GM19438 (cell line): ENCODE measurements at regions not wholly inside any gene's neighbourhood (a gene's known extent, or its start where the extent isn't known, plus 50 kb on each side); places are given as distances from the start of the nearest gene placed in this dataset.

Experiments used
- ATAC-seq: cut with Tn5 transposase; IDR thresholded peaks from one replicate; pipeline ENCODE4 v1.9.1; 2021; ENCODE audit warnings: low read depth; ENCODE audit not compliant: unreplicated experiment

- no peak for ATAC-seq
These were observed 94.6 kb upstream of the SMC2 start for GRCh38 chr9:103999375-104000062.

GRCh38 chr9:104009826-104010225, 84.3 kb upstream of the SMC2 start:
- no peak for ATAC-seq

DNA sequence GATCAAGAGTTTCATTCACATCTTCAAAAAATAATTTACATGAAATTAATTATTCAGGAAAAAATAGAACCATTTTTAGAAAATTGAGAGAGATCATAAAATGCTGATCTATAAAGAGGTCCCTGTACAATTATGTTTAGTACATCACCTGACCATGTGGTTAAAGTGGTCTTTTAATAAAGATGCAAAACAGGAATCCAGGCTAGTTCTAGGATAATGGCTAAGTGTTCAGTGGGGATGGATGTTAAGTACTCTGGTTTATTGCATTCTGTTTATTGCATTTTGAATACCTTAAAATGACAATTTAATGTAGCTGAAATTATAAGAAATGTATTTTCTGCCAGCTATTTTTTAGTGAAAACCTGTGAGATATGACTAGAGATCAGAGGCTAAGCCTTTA, 72.0 kb upstream of the SMC2 start:
- no peak for ATAC-seq

GRCh38 chr9:104025104-104025503, 69.0 kb upstream of the SMC2 start:
- ATAC-seq, result no peak

DNA sequence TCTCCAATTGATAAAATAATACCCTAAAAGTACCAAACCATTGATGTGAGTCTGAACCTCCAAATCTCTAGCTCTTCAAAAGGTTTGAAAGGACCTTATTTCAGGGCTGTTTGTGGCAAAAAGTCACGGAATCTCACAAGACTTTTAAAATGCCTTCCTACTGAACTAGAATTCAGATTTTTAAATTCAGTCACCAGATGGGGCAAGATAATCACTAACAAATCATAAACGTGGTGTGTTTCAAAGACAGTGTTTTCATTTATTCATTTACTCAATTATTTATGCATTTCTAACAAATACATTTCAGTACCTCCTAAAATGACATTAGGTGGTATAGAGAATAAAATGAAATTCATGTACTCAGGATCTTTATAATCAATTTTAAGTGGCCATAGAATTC, 68.2 kb upstream of the SMC2 start:
- no peak for ATAC-seq

- ATAC-seq, result no peak
These were observed 66.8 kb upstream of the SMC2 start for GRCh38 chr9:104027295-104027694.

GRCh38 chr9:104028827-104029226, 65.3 kb upstream of the SMC2 start:
- ATAC-seq, result no peak
